HEK293 (cell line): ENCODE measurements at regions not wholly inside any gene's neighbourhood (a gene's known extent, or its start where the extent isn't known, plus 50 kb on each side); places are given as distances from the start of the nearest gene placed in this dataset.

Source experiments
- CTCF ChIA-PET: fragments of 350-600 bp; formaldehyde crosslinking; extraction: SDS; loops from one replicate; lab custom pipeline; 2021; ENCODE audit warnings: antibody characterized with exemption; lab: Yijun Ruan, JAX
- POLR2A ChIA-PET: fragments of 300-600 bp; formaldehyde crosslinking; extraction: SDS; loops from one replicate; lab custom pipeline; 2020; ENCODE audit warnings: antibody characterized with exemption, inconsistent platforms; lab: Yijun Ruan, JAX
- H3K27ac ChIP-seq: fragments of 200-500 bp; sonication (Bioruptor generic); 2 replicates; pipeline ENCODE4 v1.5.1; 2014; ENCODE audit warnings: low read depth, low read length, control low read depth, inconsistent platforms; ENCODE audit errors: extremely low read depth
- H3K36me3 ChIP-seq, 2 experiments: fragments of 200-500 bp in 1 of 2; sonication (Bioruptor generic) in 1 of 2; 1 replicate in 1 of 2; 2 replicates in 1 of 2; pipeline ENCODE4 v1.5.1; 2014 to 2017; ENCODE audit warnings: inconsistent platforms in 2 of 2, low read length in 2 of 2; ENCODE audit not compliant: control insufficient read depth in 2 of 2, insufficient read depth in 1 of 2
- H3K4me1 ChIP-seq: fragments of 200-500 bp; sonication (Bioruptor generic); 2 replicates; pipeline ENCODE4 v1.5.1; 2014; ENCODE audit warnings: mild to moderate bottlenecking, low read length, inconsistent platforms; ENCODE audit not compliant: control insufficient read depth, insufficient read depth
- H3K4me3 ChIP-seq: 2 replicates; pipeline ENCODE4 v1.5.1; 2011; ENCODE audit warnings: low read depth, mild to moderate bottlenecking, control low read depth, low read length, moderate library complexity
- H3K9me3 ChIP-seq: fragments of 200-500 bp; sonication (Bioruptor generic); 2 replicates; pipeline ENCODE4 v1.5.1; 2014; ENCODE audit warnings: low read depth, low read length, inconsistent platforms; ENCODE audit not compliant: control insufficient read depth, insufficient read depth
- FEZF1 ChIP-seq: fragments of 450-650 bp; formaldehyde crosslinking; IDR thresholded peaks from 2 replicates; pipeline ENCODE4 v1.5.1; 2016; ENCODE audit warnings: missing biosample characterization, missing genetic modification characterization
- KLF16 ChIP-seq: fragments of 450-650 bp; formaldehyde crosslinking; IDR thresholded peaks from 2 replicates; pipeline ENCODE4 v1.5.1; 2017; ENCODE audit warnings: missing biosample characterization, missing genetic modification characterization
- TRIM28 ChIP-seq: IDR thresholded peaks from 2 replicates; pipeline ENCODE4 v1.6.1; 2011; ENCODE audit warnings: low read length, control low read depth, borderline replicate concordance
- ZBTB17 ChIP-seq: fragments of 450-650 bp; formaldehyde crosslinking; IDR thresholded peaks from 2 replicates; pipeline ENCODE4 v1.5.1; 2016; ENCODE audit warnings: missing biosample characterization, missing genetic modification characterization
- ZNF138 ChIP-seq: fragments of 450-650 bp; formaldehyde crosslinking; IDR thresholded peaks from 2 replicates; pipeline ENCODE4 v1.5.1; 2016; ENCODE audit warnings: missing biosample characterization, missing genetic modification characterization, borderline replicate concordance
- ZNF19 ChIP-seq: fragments of 450-650 bp; formaldehyde crosslinking; IDR thresholded peaks from 2 replicates; pipeline ENCODE4; 2016; ENCODE audit warnings: missing biosample characterization, missing genetic modification characterization, low read depth
- ZNF274 ChIP-seq, 2 experiments: fragments of 200-500 bp in 1 of 2; fragments of 450-650 bp in 1 of 2; sonication (Bioruptor generic) in 1 of 2; formaldehyde crosslinking in 1 of 2; IDR thresholded peaks; 2 replicates each; pipeline versions ENCODE4 v1.5.1 to v1.6.1; 2014 to 2016; ENCODE audit warnings: borderline replicate concordance in 1 of 2, inconsistent platforms in 1 of 2, low read length in 1 of 2, missing biosample characterization in 1 of 2, missing genetic modification characterization in 1 of 2
- ZNF280C ChIP-seq: fragments of 450-650 bp; formaldehyde crosslinking; IDR thresholded peaks from 2 replicates; pipeline ENCODE4 v1.5.1; 2016; ENCODE audit warnings: missing biosample characterization, missing genetic modification characterization
- ZNF292 ChIP-seq: fragments of 450-650 bp; formaldehyde crosslinking; IDR thresholded peaks from 2 replicates; pipeline ENCODE4 v1.5.1; 2016; ENCODE audit warnings: low read depth, missing biosample characterization, missing genetic modification characterization, borderline replicate concordance
- ZNF37A ChIP-seq: fragments of 450-650 bp; IDR thresholded peaks from 2 replicates; pipeline ENCODE4 v1.5.1; 2018; ENCODE audit warnings: missing biosample characterization, missing genetic modification characterization
- ZNF449 ChIP-seq: fragments of 450-650 bp; formaldehyde crosslinking; IDR thresholded peaks from 2 replicates; pipeline ENCODE4 v1.5.1; 2017; ENCODE audit warnings: missing biosample characterization, mild to moderate bottlenecking, missing genetic modification characterization, moderate library complexity
- ZNF548 ChIP-seq: fragments of 450-650 bp; formaldehyde crosslinking; IDR thresholded peaks from 2 replicates; pipeline ENCODE4 v1.5.1; 2016; ENCODE audit warnings: missing biosample characterization, missing genetic modification characterization
- ZNF596 ChIP-seq: fragments of 450-650 bp; IDR thresholded peaks from 2 replicates; pipeline ENCODE4 v1.5.0; 2018; ENCODE audit warnings: missing biosample characterization, mild to moderate bottlenecking, missing genetic modification characterization, moderate library complexity
- ZNF707 ChIP-seq: fragments of 450-650 bp; formaldehyde crosslinking; IDR thresholded peaks from 2 replicates; pipeline ENCODE4 v1.5.1; 2016; ENCODE audit warnings: missing biosample characterization, missing genetic modification characterization
- ZSCAN30 ChIP-seq: fragments of 450-650 bp; IDR thresholded peaks from 2 replicates; pipeline ENCODE4 v1.5.1; 2018; ENCODE audit warnings: missing biosample characterization, mild to moderate bottlenecking, missing genetic modification characterization, moderate library complexity
- TF ChIP-seq, protein P1 (sequence below): fragments of 450-650 bp; formaldehyde crosslinking; IDR thresholded peaks from 2 replicates; pipeline ENCODE4 v1.5.1; 2016; ENCODE audit warnings: missing biosample characterization, missing genetic modification characterization, borderline replicate concordance
- TF ChIP-seq, protein P2 (sequence below): fragments of 450-650 bp; formaldehyde crosslinking; IDR thresholded peaks from 2 replicates; pipeline ENCODE4 v1.5.1; 2016; ENCODE audit warnings: missing biosample characterization, missing genetic modification characterization
- TF ChIP-seq, protein P3 (sequence below): fragments of 450-650 bp; formaldehyde crosslinking; IDR thresholded peaks from 2 replicates; pipeline ENCODE4 v1.5.1; 2016; ENCODE audit warnings: missing biosample characterization, missing genetic modification characterization

GRCh38 chr1:83508485-83509151, 490.3 kb downstream of the TTLL7 start (continued):
- TF ChIP-seq, protein P1, sequence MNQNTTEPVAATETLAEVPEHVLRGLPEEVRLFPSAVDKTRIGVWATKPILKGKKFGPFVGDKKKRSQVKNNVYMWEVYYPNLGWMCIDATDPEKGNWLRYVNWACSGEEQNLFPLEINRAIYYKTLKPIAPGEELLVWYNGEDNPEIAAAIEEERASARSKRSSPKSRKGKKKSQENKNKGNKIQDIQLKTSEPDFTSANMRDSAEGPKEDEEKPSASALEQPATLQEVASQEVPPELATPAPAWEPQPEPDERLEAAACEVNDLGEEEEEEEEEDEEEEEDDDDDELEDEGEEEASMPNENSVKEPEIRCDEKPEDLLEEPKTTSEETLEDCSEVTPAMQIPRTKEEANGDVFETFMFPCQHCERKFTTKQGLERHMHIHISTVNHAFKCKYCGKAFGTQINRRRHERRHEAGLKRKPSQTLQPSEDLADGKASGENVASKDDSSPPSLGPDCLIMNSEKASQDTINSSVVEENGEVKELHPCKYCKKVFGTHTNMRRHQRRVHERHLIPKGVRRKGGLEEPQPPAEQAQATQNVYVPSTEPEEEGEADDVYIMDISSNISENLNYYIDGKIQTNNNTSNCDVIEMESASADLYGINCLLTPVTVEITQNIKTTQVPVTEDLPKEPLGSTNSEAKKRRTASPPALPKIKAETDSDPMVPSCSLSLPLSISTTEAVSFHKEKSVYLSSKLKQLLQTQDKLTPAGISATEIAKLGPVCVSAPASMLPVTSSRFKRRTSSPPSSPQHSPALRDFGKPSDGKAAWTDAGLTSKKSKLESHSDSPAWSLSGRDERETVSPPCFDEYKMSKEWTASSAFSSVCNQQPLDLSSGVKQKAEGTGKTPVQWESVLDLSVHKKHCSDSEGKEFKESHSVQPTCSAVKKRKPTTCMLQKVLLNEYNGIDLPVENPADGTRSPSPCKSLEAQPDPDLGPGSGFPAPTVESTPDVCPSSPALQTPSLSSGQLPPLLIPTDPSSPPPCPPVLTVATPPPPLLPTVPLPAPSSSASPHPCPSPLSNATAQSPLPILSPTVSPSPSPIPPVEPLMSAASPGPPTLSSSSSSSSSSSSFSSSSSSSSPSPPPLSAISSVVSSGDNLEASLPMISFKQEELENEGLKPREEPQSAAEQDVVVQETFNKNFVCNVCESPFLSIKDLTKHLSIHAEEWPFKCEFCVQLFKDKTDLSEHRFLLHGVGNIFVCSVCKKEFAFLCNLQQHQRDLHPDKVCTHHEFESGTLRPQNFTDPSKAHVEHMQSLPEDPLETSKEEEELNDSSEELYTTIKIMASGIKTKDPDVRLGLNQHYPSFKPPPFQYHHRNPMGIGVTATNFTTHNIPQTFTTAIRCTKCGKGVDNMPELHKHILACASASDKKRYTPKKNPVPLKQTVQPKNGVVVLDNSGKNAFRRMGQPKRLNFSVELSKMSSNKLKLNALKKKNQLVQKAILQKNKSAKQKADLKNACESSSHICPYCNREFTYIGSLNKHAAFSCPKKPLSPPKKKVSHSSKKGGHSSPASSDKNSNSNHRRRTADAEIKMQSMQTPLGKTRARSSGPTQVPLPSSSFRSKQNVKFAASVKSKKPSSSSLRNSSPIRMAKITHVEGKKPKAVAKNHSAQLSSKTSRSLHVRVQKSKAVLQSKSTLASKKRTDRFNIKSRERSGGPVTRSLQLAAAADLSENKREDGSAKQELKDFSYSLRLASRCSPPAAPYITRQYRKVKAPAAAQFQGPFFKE (tag by site-specific recombination), result no peak
- TF ChIP-seq ZNF449 (tag by site-specific recombination), result no peak
- peak; percentile 66; the same call in 1 of the 2 replicates for TF ChIP-seq FEZF1 (tag by site-specific recombination)
- no peak for TF ChIP-seq ZNF280C (tag by site-specific recombination)

DNA sequence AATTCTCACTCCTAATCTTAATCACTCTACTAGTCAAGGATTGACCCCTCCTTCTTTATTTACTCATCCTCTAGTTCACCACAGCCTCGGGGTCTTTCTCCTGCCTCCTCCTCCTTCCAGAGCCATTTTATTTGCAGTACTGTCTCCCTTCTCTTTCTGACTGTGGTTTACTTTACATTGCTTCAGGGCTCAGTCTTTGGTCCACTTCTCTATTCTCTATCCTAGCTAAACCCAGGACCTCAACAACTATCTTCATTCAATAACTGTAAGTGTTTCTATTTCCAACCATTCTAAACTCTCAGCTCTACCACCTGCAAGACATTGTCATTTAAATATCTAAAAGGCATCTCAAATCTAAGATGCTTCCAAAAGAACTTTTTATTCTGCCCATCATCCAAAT, 493.8 kb downstream of the TTLL7 start:
- no peaks in the 10 kb centered on the region for H3K36me3 ChIP-seq
- peaks cover 12% of the 10 kb centered on the region for H3K4me1 ChIP-seq
- no peak overlapping the region for H3K4me3 ChIP-seq
- ChIA-PET CTCF (no interaction called here), POLR2A (no interaction called here)
- TF ChIP-seq ZBTB17 (tag by site-specific recombination) (no peak), KLF16 (no peak), ZSCAN30 (no peak), ZNF19 (tag by site-specific recombination) (no peak), ZNF707 (no peak), ZNF292 (tag by site-specific recombination) (no peak), TRIM28 (no peak), ZNF548 (tag by site-specific recombination) (no peak), ZNF37A (tag by site-specific recombination) (no peak), ZNF138 (tag by site-specific recombination) (no peak), ZNF596 (tag by site-specific recombination) (no peak), ZNF274 (IDR thresholded peaks at IDR 0.05; ENCODE audit: low read length) (no peak), ZNF274 (tag by site-specific recombination; IDR thresholded peaks at IDR 0.05; ENCODE audit: borderline replicate concordance) (no peak)
- TF ChIP-seq, protein P2, sequence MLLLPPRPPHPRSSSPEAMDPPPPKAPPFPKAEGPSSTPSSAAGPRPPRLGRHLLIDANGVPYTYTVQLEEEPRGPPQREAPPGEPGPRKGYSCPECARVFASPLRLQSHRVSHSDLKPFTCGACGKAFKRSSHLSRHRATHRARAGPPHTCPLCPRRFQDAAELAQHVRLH (tag by site-specific recombination), result no peak
- TF ChIP-seq, protein P3, sequence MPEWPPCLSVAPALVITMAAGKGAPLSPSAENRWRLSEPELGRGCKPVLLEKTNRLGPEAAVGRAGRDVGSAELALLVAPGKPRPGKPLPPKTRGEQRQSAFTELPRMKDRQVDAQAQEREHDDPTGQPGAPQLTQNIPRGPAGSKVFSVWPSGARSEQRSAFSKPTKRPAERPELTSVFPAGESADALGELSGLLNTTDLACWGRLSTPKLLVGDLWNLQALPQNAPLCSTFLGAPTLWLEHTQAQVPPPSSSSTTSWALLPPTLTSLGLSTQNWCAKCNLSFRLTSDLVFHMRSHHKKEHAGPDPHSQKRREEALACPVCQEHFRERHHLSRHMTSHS (tag by site-specific recombination), result no peak
- H3K9me3 ChIP-seq, result no peaks in the 10 kb centered on the region
- H3K27ac ChIP-seq, result no peak overlapping the region
